CD4-positive, alpha-beta T cell treated with Interleukin-12 subunit alpha and Interleukin-12 subunit beta, for 1 hour (primary cell): ENCODE measurements at regions not wholly inside any gene's neighbourhood (a gene's known extent, or its start where the extent isn't known, plus 50 kb on each side); places are given as distances from the start of the nearest gene placed in this dataset.
"Not testable (repeated sequence)": the region's sequence is repeated elsewhere in the genome, so short reads cannot be mapped to it uniquely, and the experiment has no call there.

Source experiments
- DNase-seq: peaks from one replicate; pipeline ENCODE4 v3.0.0-alpha.2; 2020

- no peak for DNase-seq
These were observed 1490.0 kb upstream of the GBE1 start for GRCh38 chr3:83251490-83251889.

GRCh38 chr3:83250613-83251012 is 1489.2 kb upstream of the GBE1 start:
- DNase-seq, result no peak

- no peak for DNase-seq
These were observed 1487.0 kb upstream of the GBE1 start for GRCh38 chr3:83248454-83248853.

GRCh38 chr3:83235180-83235814 is 1473.9 kb upstream of the GBE1 start:
- DNase-seq, result no peak

GRCh38 chr3:83233715-83234114 is 1472.3 kb upstream of the GBE1 start:
- DNase-seq, result no peak

- no peak for DNase-seq
These were observed 1469.4 kb upstream of the GBE1 start for GRCh38 chr3:83230841-83231240.

- no peak for DNase-seq
These were observed 1468.9 kb upstream of the GBE1 start for GRCh38 chr3:83230376-83230775.

GRCh38 chr3:83226751-83227150 is 1465.3 kb upstream of the GBE1 start:
- DNase-seq, result no peak

- DNase-seq, result no peak
These were observed 1462.8 kb upstream of the GBE1 start for GRCh38 chr3:83224101-83224868.

- DNase-seq, result no peak
These were observed 1457.1 kb upstream of the GBE1 start for GRCh38 chr3:83218383-83219200.

- not testable (repeated sequence) for DNase-seq
These were observed 1456.2 kb upstream of the GBE1 start for GRCh38 chr3:83217595-83218118.

- no peak for DNase-seq
These were observed 1455.6 kb upstream of the GBE1 start for GRCh38 chr3:83216919-83217594.

GRCh38 chr3:83195243-83195642 is 1433.8 kb upstream of the GBE1 start:
- DNase-seq, result no peak

- DNase-seq, result no peak
These were observed 1432.1 kb upstream of the GBE1 start for GRCh38 chr3:83193526-83193925.

- DNase-seq, result no peak
These were observed 1428.2 kb upstream of the GBE1 start for GRCh38 chr3:83189634-83190033.

GRCh38 chr3:83169473-83169872 is 1408.0 kb upstream of the GBE1 start:
- DNase-seq, result no peak

- DNase-seq, result no peak
These were observed 1389.5 kb upstream of the GBE1 start for GRCh38 chr3:83150896-83151295.

- DNase-seq, result no peak
These were observed 1379.5 kb upstream of the GBE1 start for GRCh38 chr3:83140983-83141382.

GRCh38 chr3:83131236-83131635 is 1369.8 kb upstream of the GBE1 start:
- no peak for DNase-seq

GRCh38 chr3:83122774-83123350 is 1361.4 kb upstream of the GBE1 start:
- no peak for DNase-seq

- no peak for DNase-seq
These were observed 1331.8 kb upstream of the GBE1 start for GRCh38 chr3:83093222-83093572.

GRCh38 chr3:83092521-83093221 is 1331.2 kb upstream of the GBE1 start:
- no peak for DNase-seq
